Effector memory CD8-positive, alpha-beta T cell (primary cell): ENCODE measurements at regions not wholly inside any gene's neighbourhood (a gene's known extent, or its start where the extent isn't known, plus 50 kb on each side); places are given as distances from the start of the nearest gene placed in this dataset.

Experiments used
- ATAC-seq: fragments of 150-1000 bp; cut with Tn5 transposase; replicated peaks from 2 replicates; pipeline ENCODE4 v1.10.0; 2021; ENCODE audit warnings: mild to moderate bottlenecking, moderate library complexity
- DNase-seq, 3 experiments: peaks; one replicate each; pipeline ENCODE4 v3.0.0; 2021
- H3K27ac Mint-ChIP-seq, 2 donors: one replicate each; pipeline ENCODE4 v1.8.0; 2022; ENCODE audit warnings: mild to moderate bottlenecking in 2 of 2, mixed read lengths in 2 of 2, moderate library complexity in 2 of 2
- H3K27me3 Mint-ChIP-seq, 2 donors: one replicate each; pipeline ENCODE4 v1.8.0; 2022; ENCODE audit warnings: mixed read lengths in 2 of 2
- H3K36me3 Mint-ChIP-seq: one replicate; pipeline ENCODE4 v1.8.0; 2022; ENCODE audit warnings: mild to moderate bottlenecking, moderate library complexity, mixed read lengths; ENCODE audit not compliant: insufficient read depth
- H3K4me1 Mint-ChIP-seq, 2 donors: one replicate each; pipeline ENCODE4 v1.8.0; 2022; ENCODE audit warnings: low read depth in 2 of 2, mixed read lengths in 2 of 2
- H3K4me3 Mint-ChIP-seq, 2 donors: one replicate each; pipeline ENCODE4 v1.8.0; 2022; ENCODE audit warnings: mild to moderate bottlenecking in 2 of 2, mixed read lengths in 2 of 2, moderate library complexity in 2 of 2
- H3K9me3 Mint-ChIP-seq, 2 donors: one replicate each; pipeline ENCODE4 v1.8.0; 2022; ENCODE audit warnings: mixed read lengths in 2 of 2

GRCh38 chr12:93274937-93275336 is 102.8 kb upstream of the NUDT4 start:
- peaks cover 0 to 2% of the 10 kb centered on the region in 2 donors for H3K4me1 Mint-ChIP-seq
- peaks cover 3% of the 10 kb centered on the region for H3K36me3 Mint-ChIP-seq
- H3K4me3 Mint-ChIP-seq, result no peak overlapping the region
- ATAC-seq (no peak), DNase-seq (no peak)
- H3K27ac Mint-ChIP-seq, result no peak overlapping the region
- no peaks in the 10 kb centered on the region for H3K9me3 Mint-ChIP-seq
- peaks cover 0 to 6% of the 10 kb centered on the region in 2 donors for H3K27me3 Mint-ChIP-seq

GRCh38 chr12:93275589-93275988 is 102.1 kb upstream of the NUDT4 start:
- Mint-ChIP-seq H3K27ac (no peak overlapping the region), H3K9me3 (no peaks in the 10 kb centered on the region), H3K4me1 (peaks cover 0 to 2% of the 10 kb centered on the region in 2 donors), H3K27me3 (peaks cover 0 to 6% of the 10 kb centered on the region in 2 donors), H3K4me3 (no peak overlapping the region), H3K36me3 (peaks cover 3% of the 10 kb centered on the region)
- no peak for ATAC-seq
- DNase-seq, result no peak

DNA sequence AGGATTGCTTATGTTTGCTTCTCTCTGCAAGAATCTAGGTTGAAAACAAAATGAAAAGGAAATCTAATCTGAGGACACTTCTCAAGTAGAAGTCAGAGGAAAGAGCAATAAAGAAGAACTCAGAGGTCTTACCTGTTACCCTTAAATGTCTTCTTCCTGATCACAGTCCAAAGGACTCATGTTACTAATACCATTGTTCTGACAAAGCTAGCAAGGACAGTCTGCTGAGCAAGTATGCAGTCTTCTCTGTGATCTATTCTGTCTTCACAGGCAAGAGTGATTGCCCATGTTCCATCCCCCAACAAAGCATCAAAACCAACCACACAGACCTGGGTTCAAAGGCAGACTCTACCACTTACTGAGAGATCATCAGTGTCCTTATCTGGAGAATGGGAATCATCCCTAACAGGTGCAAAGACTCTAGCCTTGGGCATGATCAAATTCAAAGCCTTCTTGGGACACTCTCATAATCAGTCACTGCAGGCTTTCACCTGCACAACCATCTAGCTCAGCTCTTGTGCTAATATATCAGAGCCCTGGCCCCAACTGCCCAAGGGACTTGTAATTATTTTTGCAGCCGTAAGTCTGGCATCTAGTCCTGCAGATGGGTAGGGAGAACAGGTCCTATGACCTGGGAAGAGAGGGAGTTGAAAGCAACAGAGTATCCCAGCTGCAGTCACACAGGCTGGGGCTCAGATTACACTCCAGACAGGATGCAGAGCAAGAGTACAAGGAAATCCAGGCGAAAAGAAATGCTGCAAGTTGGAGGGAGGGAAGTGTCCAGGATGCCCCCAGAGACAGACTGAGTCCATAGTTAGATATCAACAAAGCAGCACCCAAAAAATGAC is 97.9 kb upstream of the NUDT4 start:
- Mint-ChIP-seq H3K4me3 (no peak overlapping the region), H3K4me1 (no peaks in the 10 kb centered on the region), H3K9me3 (no peaks in the 10 kb centered on the region), H3K27ac (no peak overlapping the region), H3K27me3 (no peaks in the 10 kb centered on the region), H3K36me3 (peaks cover 3% of the 10 kb centered on the region)
- DNase-seq, result no peak
- no peak for ATAC-seq

DNA sequence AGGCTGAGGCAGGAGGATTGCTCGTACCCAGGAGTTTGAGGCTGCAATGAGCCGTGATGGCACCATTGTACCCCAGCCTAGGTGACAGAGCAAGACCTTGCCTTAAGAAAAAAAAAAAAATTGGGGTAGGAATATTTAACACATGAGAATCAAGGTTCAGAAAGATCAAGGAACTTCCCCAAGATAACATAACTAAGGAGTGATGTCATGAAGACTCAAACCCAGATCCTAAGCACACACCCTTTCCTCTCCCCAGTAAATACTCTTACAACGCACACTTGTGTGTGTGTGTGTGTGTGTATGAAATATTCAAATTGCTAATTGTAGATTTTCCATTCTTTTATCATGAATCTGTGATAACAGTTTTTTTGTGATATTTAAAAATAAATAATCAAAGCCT is 90.6 kb upstream of the NUDT4 start:
- H3K9me3 Mint-ChIP-seq, result no peaks in the 10 kb centered on the region
- DNase-seq (no peak), ATAC-seq (no peak)
- no peak overlapping the region for H3K27ac Mint-ChIP-seq
- no peak overlapping the region for H3K4me3 Mint-ChIP-seq
- H3K36me3 Mint-ChIP-seq, result no peaks in the 10 kb centered on the region
- H3K27me3 Mint-ChIP-seq, result no peaks in the 10 kb centered on the region
- no peaks in the 10 kb centered on the region for H3K4me1 Mint-ChIP-seq

- H3K4me3 Mint-ChIP-seq, result no peak overlapping the region
- H3K27me3 Mint-ChIP-seq, result no peaks in the 10 kb centered on the region
- peak overlapping the region in 1 of 2 donors; percentile 41 for H3K27ac Mint-ChIP-seq
- no peaks in the 10 kb centered on the region for H3K4me1 Mint-ChIP-seq
- no peaks in the 10 kb centered on the region for H3K9me3 Mint-ChIP-seq
- no peaks in the 10 kb centered on the region for H3K36me3 Mint-ChIP-seq
- ATAC-seq, result no peak
- no peak for DNase-seq
These were observed 89.1 kb upstream of the NUDT4 start for GRCh38 chr12:93288626-93289025.

DNA sequence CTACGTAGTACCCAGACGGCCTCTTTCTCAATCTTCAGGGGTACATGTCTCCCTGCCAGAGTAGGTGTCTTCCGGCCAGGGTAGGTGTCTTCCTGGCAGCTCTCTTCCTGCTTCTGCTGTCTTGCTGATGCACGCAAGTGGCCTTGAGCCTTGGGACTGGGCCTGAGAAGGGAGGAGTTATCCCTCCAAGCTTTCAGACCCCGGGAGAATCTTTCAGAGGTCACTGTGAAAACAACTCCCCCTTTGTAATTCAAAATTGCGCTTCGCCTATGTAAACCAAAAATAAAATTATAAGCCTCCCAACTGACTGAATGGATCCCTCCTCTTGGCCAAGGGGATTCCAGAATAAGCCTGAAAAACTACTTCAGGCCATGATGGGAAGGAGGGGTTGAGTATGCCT is 87.3 kb upstream of the NUDT4 start:
- Mint-ChIP-seq H3K27me3 (no peaks in the 10 kb centered on the region), H3K36me3 (no peaks in the 10 kb centered on the region), H3K9me3 (no peaks in the 10 kb centered on the region), H3K4me3 (no peak overlapping the region), H3K27ac (no peak overlapping the region), H3K4me1 (no peaks in the 10 kb centered on the region)
- ATAC-seq (no peak), DNase-seq (no peak)

GRCh38 chr12:93292213-93292612 is 85.5 kb upstream of the NUDT4 start:
- DNase-seq (no peak), ATAC-seq (no peak)
- Mint-ChIP-seq H3K9me3 (no peaks in the 10 kb centered on the region), H3K4me3 (no peak overlapping the region), H3K27me3 (peaks cover 5 to 7% of the 10 kb centered on the region in 2 donors), H3K27ac (no peak overlapping the region), H3K36me3 (no peaks in the 10 kb centered on the region), H3K4me1 (no peaks in the 10 kb centered on the region)

GRCh38 chr12:93292731-93293566 is 84.8 kb upstream of the NUDT4 start:
- no peak for ATAC-seq
- Mint-ChIP-seq H3K9me3 (no peaks in the 10 kb centered on the region), H3K27ac (no peak overlapping the region), H3K27me3 (peaks cover 6 to 9% of the 10 kb centered on the region in 2 donors), H3K4me3 (no peak overlapping the region), H3K36me3 (no peaks in the 10 kb centered on the region), H3K4me1 (no peaks in the 10 kb centered on the region)
- DNase-seq, result no peak

DNA sequence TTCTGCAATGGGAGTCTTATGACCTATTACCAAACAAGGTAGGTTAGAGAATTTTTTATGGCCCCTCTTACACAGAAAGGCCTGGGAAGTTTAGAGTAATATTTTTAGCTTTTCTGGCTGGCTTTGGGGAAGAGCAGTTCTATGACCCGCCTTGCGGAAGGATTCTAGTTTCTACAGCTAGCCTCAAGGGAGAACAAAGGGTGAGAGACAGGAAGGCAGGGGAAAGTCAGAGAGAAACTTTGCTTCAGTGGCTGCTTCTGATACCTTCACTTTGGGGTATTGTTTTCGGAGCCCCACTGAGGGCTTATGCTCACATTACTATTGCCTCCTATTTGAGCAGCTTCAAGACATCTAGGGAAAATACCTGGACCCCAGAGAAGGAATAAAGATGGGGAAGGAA is 80.7 kb upstream of the NUDT4 start:
- Mint-ChIP-seq H3K36me3 (no peaks in the 10 kb centered on the region), H3K27ac (no peak overlapping the region), H3K27me3 (peaks cover 6 to 9% of the 10 kb centered on the region in 2 donors), H3K4me3 (no peak overlapping the region), H3K4me1 (no peaks in the 10 kb centered on the region), H3K9me3 (no peaks in the 10 kb centered on the region)
- ATAC-seq (no peak), DNase-seq (no peak)

DNA sequence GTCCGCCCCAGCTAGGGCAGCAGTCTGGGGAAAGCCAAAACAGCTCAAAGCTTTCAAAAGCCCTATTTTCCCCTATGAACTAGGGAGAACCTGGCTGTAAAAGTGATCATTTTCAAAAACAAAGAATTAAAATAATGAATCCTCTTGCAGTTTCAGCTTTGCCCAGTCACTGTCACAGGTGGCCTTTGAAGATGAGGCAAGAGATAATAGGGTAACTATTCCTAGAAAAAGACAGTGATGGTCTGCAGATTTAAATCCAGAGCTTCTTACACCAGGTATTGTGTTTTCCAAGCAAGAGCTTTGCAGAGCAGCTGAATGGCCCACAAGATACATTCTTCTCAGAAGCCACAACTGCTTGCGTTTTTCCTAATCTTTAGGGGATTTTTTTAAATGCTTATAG is 80.2 kb upstream of the NUDT4 start:
- no peaks in the 10 kb centered on the region for H3K36me3 Mint-ChIP-seq
- no peak overlapping the region for H3K4me3 Mint-ChIP-seq
- no peak for DNase-seq
- no peak for ATAC-seq
- H3K27ac Mint-ChIP-seq, result no peak overlapping the region
- no peaks in the 10 kb centered on the region for H3K4me1 Mint-ChIP-seq
- peaks cover 6 to 9% of the 10 kb centered on the region in 2 donors for H3K27me3 Mint-ChIP-seq
- H3K9me3 Mint-ChIP-seq, result no peaks in the 10 kb centered on the region

- no peak overlapping the region for H3K27ac Mint-ChIP-seq
- no peak for ATAC-seq
- H3K27me3 Mint-ChIP-seq, result peaks cover 6 to 9% of the 10 kb centered on the region in 2 donors
- no peak for DNase-seq
- no peaks in the 10 kb centered on the region for H3K4me1 Mint-ChIP-seq
- no peaks in the 10 kb centered on the region for H3K36me3 Mint-ChIP-seq
- H3K4me3 Mint-ChIP-seq, result no peak overlapping the region
- no peaks in the 10 kb centered on the region for H3K9me3 Mint-ChIP-seq
These were observed 78.4 kb upstream of the NUDT4 start for GRCh38 chr12:93299262-93299846.

DNA sequence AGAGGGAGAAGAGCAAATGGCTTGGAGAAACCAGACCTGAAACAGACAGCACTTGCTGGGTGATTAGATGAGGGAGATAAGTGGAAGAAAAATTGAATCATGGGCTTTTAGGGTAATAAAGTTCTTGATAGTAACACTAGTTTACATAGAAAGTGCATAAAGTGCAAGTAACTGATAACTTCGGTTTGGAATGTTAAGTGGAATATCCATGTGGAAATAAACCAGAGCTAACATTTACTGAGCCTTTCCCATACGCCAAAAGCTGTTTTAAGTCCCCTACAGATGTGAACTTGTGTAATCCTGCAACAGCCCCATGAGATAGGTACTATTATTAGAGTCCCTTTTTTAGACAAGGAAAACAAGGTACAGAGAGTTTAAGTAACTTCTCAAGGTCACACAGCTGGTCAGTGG is 77.1 kb upstream of the NUDT4 start:
- Mint-ChIP-seq H3K27ac (no peak overlapping the region), H3K36me3 (no peaks in the 10 kb centered on the region), H3K27me3 (peaks cover 6 to 12% of the 10 kb centered on the region in 2 donors), H3K4me3 (no peak overlapping the region), H3K9me3 (no peaks in the 10 kb centered on the region), H3K4me1 (no peaks in the 10 kb centered on the region)
- ATAC-seq (no peak), DNase-seq (no peak)

DNA sequence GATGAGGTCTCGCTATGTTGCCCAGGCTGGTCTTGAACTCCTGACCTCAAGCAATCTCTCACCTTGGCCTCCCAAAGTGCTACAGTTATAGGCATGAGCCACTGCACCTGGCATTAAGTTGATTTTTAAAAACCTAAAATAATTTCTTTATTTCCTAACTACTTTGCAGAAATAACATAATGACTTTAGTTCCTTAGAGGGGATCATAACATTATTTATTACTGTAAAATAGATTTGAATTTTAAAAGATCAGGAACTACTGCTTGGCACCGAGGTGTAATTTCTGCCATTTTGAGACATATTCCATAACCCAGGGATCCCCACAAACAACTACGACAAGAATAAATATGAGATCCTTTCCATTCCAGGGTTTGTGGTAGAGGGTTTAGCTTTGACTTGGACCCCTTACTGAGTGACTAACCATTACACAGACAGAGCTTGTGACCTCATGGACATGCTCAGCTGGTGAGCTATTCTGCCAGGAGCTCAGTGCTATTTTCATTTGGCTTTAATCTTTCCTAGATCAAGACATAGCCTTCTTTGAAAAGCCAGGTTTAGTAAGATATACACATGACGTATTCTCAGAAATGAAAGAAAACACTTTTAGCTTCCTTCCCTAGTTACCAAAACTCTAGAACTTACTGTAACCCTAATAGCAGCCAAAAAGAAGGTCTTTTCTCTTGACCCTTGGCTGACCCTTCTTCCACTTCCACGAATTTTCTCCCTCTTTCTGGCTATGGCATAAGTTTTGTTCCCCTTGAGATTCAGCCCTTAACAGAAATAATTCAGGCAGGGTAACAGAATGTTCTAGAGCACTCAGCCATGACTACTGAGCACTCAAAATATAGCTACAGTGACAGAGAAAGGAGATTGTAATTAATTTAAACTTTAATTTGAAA is 75.1 kb upstream of the NUDT4 start:
- no peaks in the 10 kb centered on the region for H3K36me3 Mint-ChIP-seq
- DNase-seq (no peak), ATAC-seq (no peak)
- H3K4me1 Mint-ChIP-seq, result no peaks in the 10 kb centered on the region
- H3K27me3 Mint-ChIP-seq, result peaks cover 12 to 19% of the 10 kb centered on the region in 2 donors
- no peak overlapping the region for H3K27ac Mint-ChIP-seq
- peaks cover 0 to 2% of the 10 kb centered on the region in 2 donors for H3K9me3 Mint-ChIP-seq
- H3K4me3 Mint-ChIP-seq, result no peak overlapping the region
